ENCODE measurements at regions not wholly inside any gene's neighbourhood (a gene's known extent, or its start where the extent isn't known, plus 50 kb on each side); places are given as distances from the start of the nearest gene placed in this dataset.

DNA sequence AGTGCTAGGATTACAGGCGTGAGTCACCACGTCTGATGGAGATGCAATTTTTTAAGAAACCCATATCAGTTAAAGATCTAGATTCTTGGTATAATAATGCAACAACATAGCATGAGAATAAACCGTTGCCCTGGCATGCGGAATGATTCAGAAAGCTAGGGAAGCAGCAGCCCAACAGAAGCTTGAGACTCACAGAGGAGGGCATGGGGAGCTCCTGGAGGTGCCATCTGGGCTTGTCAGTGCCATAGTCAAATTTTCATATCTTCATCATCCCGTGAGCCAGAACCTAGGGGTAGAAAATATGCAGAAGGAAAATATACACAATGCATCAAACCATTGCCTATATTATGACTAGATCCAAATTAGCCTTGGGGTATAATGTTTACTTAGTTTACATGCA, 118.7 kb upstream of the ADAMTS16 start:
- TF ChIP-seq ZNF384 (IDR thresholded peaks at IDR 0.05) (no peak), CTBP1 (IDR thresholded peaks at IDR 0.05; ENCODE audit: borderline replicate concordance) (no peak), HDGF (IDR thresholded peaks at IDR 0.05; ENCODE audit: borderline replicate concordance) (no peak), LEF1 (IDR thresholded peaks at IDR 0.05; ENCODE audit: borderline replicate concordance) (no peak)

Data from HEK293T (cell line).